Endothelial cell of umbilical vein (primary cell): ENCODE measurements at regions not wholly inside any gene's neighbourhood (a gene's known extent, or its start where the extent isn't known, plus 50 kb on each side); places are given as distances from the start of the nearest gene placed in this dataset.

ENCODE experiments used
- BruUV-seq: library from RNA; stranded (reverse); fragments of 400-500 nt; replicated peaks from 2 replicates; lab custom pipeline; 2021; lab: Mats Ljungman, UMichigan
- CTCF ChIA-PET: fragments of 300-600, 350-600 bp; sonication (Branson Sonifier 250); formaldehyde crosslinking; loops from one replicate; lab custom pipeline; 2021; ENCODE audit warnings: antibody characterized with exemption, inconsistent platforms; lab: Charles Lee
- POLR2A ChIA-PET: fragments of 300-600, 350-600 bp; sonication (Branson Sonifier 250); formaldehyde crosslinking; loops from one replicate; lab custom pipeline; 2021; ENCODE audit warnings: antibody characterized with exemption, inconsistent platforms; lab: Charles Lee
- DNase-seq: peaks from one replicate; pipeline ENCODE4 v3.0.0-alpha.2; 2011; ENCODE audit warnings: low read depth, low spot score
- FAIRE-seq: peaks from 2 replicates; lab custom pipeline; 2011; peaks lifted over from hg19 to GRCh38; lab: Jason Lieb, UNC
- H2AFZ ChIP-seq: 2 replicates; pipeline ENCODE4 v1.6.0; 2012; ENCODE audit warnings: low read depth, low read length, control low read depth, inconsistent platforms
- H3K27ac ChIP-seq: 2 replicates; pipeline ENCODE4 v1.5.1; 2011; ENCODE audit warnings: low read depth, mild to moderate bottlenecking, control low read depth, low read length, moderate library complexity; ENCODE audit not compliant: insufficient read depth
- H3K27me3 ChIP-seq, 2 experiments: 2 replicates each; pipeline versions ENCODE4 v1.6.0 to v1.6.1; 2011; ENCODE audit warnings: low read length in 2 of 2, mixed read lengths in 1 of 2; ENCODE audit not compliant: control insufficient read depth in 2 of 2, insufficient read depth in 2 of 2
- H3K36me3 ChIP-seq, 2 experiments: 2 replicates in 1 of 2; 3 replicates in 1 of 2; pipeline ENCODE4 v1.5.1; 2011; ENCODE audit warnings: low read length in 2 of 2, mild to moderate bottlenecking in 1 of 2, moderate library complexity in 1 of 2; ENCODE audit not compliant: control insufficient read depth in 2 of 2, insufficient read depth in 2 of 2; ENCODE audit errors: extremely low read depth in 1 of 2
- H3K4me1 ChIP-seq: 3 replicates; pipeline ENCODE4 v1.5.1; 2011; ENCODE audit warnings: mild to moderate bottlenecking, low read length; ENCODE audit not compliant: control insufficient read depth, insufficient read depth; ENCODE audit errors: extremely low read depth
- H3K4me2 ChIP-seq: 2 replicates; pipeline ENCODE4 v1.6.1; 2011; ENCODE audit warnings: low read length, control low read depth, mixed read lengths; ENCODE audit not compliant: insufficient read depth
- H3K4me3 ChIP-seq, 3 experiments: fragments of 200-600 bp in 1 of 3; sonication (generic), shearing (Covaris generic) in 1 of 3; replicated peaks in 1 of 3; 2 replicates each; pipeline ENCODE4 v1.5.1; 2011 to 2016; ENCODE audit warnings: control low read depth in 3 of 3, low read length in 3 of 3, mild to moderate bottlenecking in 2 of 3, inconsistent platforms in 1 of 3, low read depth in 1 of 3, moderate library complexity in 1 of 3; ENCODE audit not compliant: insufficient read depth in 1 of 3
- H3K79me2 ChIP-seq: 2 replicates; pipeline ENCODE4 v1.6.0; 2012; ENCODE audit warnings: low read length, inconsistent platforms; ENCODE audit not compliant: control insufficient read depth, insufficient read depth
- H3K9ac ChIP-seq: replicated peaks from 2 replicates; pipeline ENCODE3; 2011; ENCODE audit warnings: low read length, control low read depth; ENCODE audit not compliant: insufficient read depth; ENCODE audit errors: extremely low read depth
- H3K9me1 ChIP-seq: replicated peaks from 3 replicates; pipeline ENCODE4 v1.6.0; 2011; ENCODE audit warnings: mild to moderate bottlenecking, low read length; ENCODE audit not compliant: control insufficient read depth, insufficient read depth; ENCODE audit errors: extremely low read depth
- H3K9me3 ChIP-seq: replicated peaks from 2 replicates; pipeline ENCODE4 v1.5.1; 2012; ENCODE audit warnings: low read length, inconsistent platforms; ENCODE audit not compliant: control insufficient read depth, insufficient read depth
- H4K20me1 ChIP-seq: replicated peaks from 2 replicates; pipeline ENCODE3; 2011; ENCODE audit warnings: mild to moderate bottlenecking, low read length; ENCODE audit not compliant: control insufficient read depth, insufficient read depth; ENCODE audit errors: extremely low read depth
- CTCF ChIP-seq, 2 donors: IDR thresholded peaks; 1 replicate in 1 of 2; 2 replicates in 1 of 2; pipeline ENCODE4 v1.5.1; 2011; ENCODE audit warnings: low read length in 2 of 2, mild to moderate bottlenecking in 2 of 2, moderate library complexity in 2 of 2, control low read depth in 1 of 2, inconsistent platforms in 1 of 2, low read depth in 1 of 2; ENCODE audit not compliant: insufficient read depth in 1 of 2; ENCODE audit errors: extremely low read depth in 1 of 2
- EZH2 ChIP-seq: IDR thresholded peaks from 2 replicates; pipeline ENCODE4 v1.6.1; 2012; ENCODE audit warnings: borderline replicate concordance, low read depth, mild to moderate bottlenecking, moderate library complexity, low read length, inconsistent platforms; ENCODE audit not compliant: severe bottlenecking
- FOS ChIP-seq: IDR thresholded peaks from 2 replicates; pipeline ENCODE4 v1.6.1; 2011; ENCODE audit warnings: mild to moderate bottlenecking, low read length, moderate library complexity, borderline replicate concordance; ENCODE audit not compliant: insufficient read depth
- GATA2 ChIP-seq: IDR thresholded peaks from 2 replicates; pipeline ENCODE4 v1.7.0; 2011; ENCODE audit warnings: low read depth, mild to moderate bottlenecking, moderate library complexity, mixed read lengths, low read length; ENCODE audit not compliant: insufficient read length, insufficient read depth
- MYC ChIP-seq: IDR thresholded peaks from one replicate; pipeline ENCODE4 v1.6.1; 2011; ENCODE audit warnings: mild to moderate bottlenecking, low read depth, low read length
- POLR2A ChIP-seq: IDR thresholded peaks from 2 replicates; pipeline ENCODE4 v1.6.1; 2012; ENCODE audit warnings: low read depth, mild to moderate bottlenecking, control low read depth, low read length
- POLR2AphosphoS5 ChIP-seq: IDR thresholded peaks from 2 replicates; pipeline ENCODE4 v1.6.1; 2012; ENCODE audit warnings: low read depth, mild to moderate bottlenecking, control low read depth, low read length, moderate library complexity; ENCODE audit not compliant: insufficient read depth
- dilution Hi-C: fragments of 300-500 bp; cut with MboI; formaldehyde crosslinking; loops from one replicate; pipeline ENCODE4 v1.15.0; 2019; ENCODE audit warnings: low sequenced_read_pairs; ENCODE audit not compliant: extremely low pct_ligation_motif_present
- intact Hi-C: fragments of 100-400 bp; cut with micrococcal nuclease; formaldehyde crosslinking; loops from one replicate; pipeline ENCODE4 v1.10.0; 2022

DNA sequence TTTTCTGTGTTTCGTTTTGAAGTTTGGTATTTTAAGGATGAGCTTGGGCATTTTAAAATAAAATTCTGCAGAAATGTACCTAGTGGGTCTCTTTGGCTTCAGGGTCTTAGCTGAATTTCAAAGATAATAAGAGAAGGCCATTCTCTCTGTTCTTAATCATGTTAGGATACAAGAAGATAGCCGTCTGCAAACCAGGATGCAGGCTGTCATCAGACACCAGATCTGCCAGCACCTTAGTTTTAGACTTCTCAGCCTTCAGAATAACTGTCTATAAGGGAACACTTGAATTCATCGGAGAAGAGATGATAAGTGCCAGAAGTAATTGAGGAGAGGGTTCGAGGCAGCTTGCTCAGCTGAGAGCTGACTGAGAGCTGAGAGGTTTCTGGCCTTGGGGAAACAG is 202.1 kb downstream of the REEP3 start:
- DNase-seq (no peak), FAIRE-seq (no peak)
- no peak overlapping the region for H3K4me3 ChIP-seq
- H3K4me1 ChIP-seq: peaks cover 15% of the 10 kb centered on the region
- H3K9me1 ChIP-seq: no peaks in the 10 kb centered on the region
- H4K20me1 ChIP-seq: no peaks in the 10 kb centered on the region
- H3K36me3 ChIP-seq: no peaks in the 10 kb centered on the region
- no peak overlapping the region for H3K4me2 ChIP-seq
- no peak overlapping the region for H3K9ac ChIP-seq
- H2AFZ ChIP-seq: no peak overlapping the region
- intact Hi-C loops (no loop called here), dilution Hi-C loops (loop anchor here (25.0 kb wide), 1 partner anchor 511 kb away; no protein-coding TSS in a partner anchor)
- no peaks in the 10 kb centered on the region for H3K79me2 ChIP-seq
- ChIA-PET POLR2A (interaction anchor here (0.5 kb wide), 1 partner anchor 585 kb away, joined by 3 read pairs; no protein-coding TSS in a partner anchor), CTCF (interaction anchor here (1.2 to 9.6 kb wide), 8 partner anchors 11 to 557 kb away, joined by 3 to 275 read pairs (median 21); no protein-coding TSS in a partner anchor)
- TF ChIP-seq CTCF (IDR thresholded peaks at IDR 0.05; ENCODE audit: extremely low read depth in 1 of 2, insufficient read depth in 1 of 2, low read depth in 1 of 2, low read length in 2 of 2) (no peak), MYC (no peak), GATA2 (peak; percentile 14)
- no peak overlapping the region for H3K27ac ChIP-seq
- peaks cover 2 to 4% of the 10 kb centered on the region in 2 experiments for H3K27me3 ChIP-seq
- H3K9me3 ChIP-seq: no peaks in the 10 kb centered on the region
- no TSS peak for BruUV-seq

DNA sequence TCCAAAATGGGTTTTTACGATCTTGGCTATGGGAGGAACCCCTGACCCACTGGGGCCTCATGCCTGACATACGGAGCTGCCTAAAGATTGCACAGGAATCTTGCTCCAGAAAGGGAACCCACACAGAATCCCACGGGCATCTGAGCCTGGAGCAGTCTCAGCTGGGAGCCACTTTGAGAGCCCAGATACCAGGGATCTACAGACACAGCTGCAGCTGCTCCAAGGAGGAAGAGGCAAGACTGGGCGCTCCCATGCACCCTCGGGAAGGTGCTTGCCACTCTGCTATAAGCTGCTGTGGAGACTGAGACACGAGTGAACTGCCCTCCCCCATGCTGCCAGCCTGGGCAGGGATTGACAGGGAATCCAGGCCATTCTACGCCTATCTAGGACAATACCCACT is 202.5 kb downstream of the REEP3 start:
- DNase-seq (no peak), FAIRE-seq (no peak)
- Histone ChIP-seq H3K79me2 (no peaks in the 10 kb centered on the region), H3K36me3 (no peaks in the 10 kb centered on the region), H3K27me3 (peaks cover 2 to 4% of the 10 kb centered on the region in 2 experiments), H3K27ac (no peak overlapping the region), H3K9me3 (no peaks in the 10 kb centered on the region), H3K4me2 (no peak overlapping the region), H4K20me1 (no peaks in the 10 kb centered on the region), H3K9me1 (no peaks in the 10 kb centered on the region), H3K4me1 (peaks cover 15% of the 10 kb centered on the region), H3K4me3 (no peak overlapping the region), H2AFZ (no peak overlapping the region), H3K9ac (no peak overlapping the region)
- ChIA-PET CTCF (interaction anchor here (1.2 to 9.6 kb wide), 6 partner anchors 42 to 557 kb away, joined by 3 to 275 read pairs (median 46); no protein-coding TSS in a partner anchor), POLR2A (interaction anchor here (0.5 kb wide), 1 partner anchor 586 kb away, joined by 3 read pairs; no protein-coding TSS in a partner anchor)
- no TSS peak for BruUV-seq
- TF ChIP-seq FOS (no peak), CTCF (IDR thresholded peaks at IDR 0.05; ENCODE audit: extremely low read depth in 1 of 2, insufficient read depth in 1 of 2, low read depth in 1 of 2, low read length in 2 of 2) (no peak), POLR2A (no peak), EZH2 (no peak), MYC (no peak), POLR2AphosphoS5 (no peak)
- dilution Hi-C loops (loop anchor here (25.0 kb wide), 1 partner anchor 511 kb away; no protein-coding TSS in a partner anchor), intact Hi-C loops (no loop called here)
